ENCODE measurements at regions not wholly inside any gene's neighbourhood (a gene's known extent, or its start where the extent isn't known, plus 50 kb on each side); places are given as distances from the start of the nearest gene placed in this dataset.

DNA sequence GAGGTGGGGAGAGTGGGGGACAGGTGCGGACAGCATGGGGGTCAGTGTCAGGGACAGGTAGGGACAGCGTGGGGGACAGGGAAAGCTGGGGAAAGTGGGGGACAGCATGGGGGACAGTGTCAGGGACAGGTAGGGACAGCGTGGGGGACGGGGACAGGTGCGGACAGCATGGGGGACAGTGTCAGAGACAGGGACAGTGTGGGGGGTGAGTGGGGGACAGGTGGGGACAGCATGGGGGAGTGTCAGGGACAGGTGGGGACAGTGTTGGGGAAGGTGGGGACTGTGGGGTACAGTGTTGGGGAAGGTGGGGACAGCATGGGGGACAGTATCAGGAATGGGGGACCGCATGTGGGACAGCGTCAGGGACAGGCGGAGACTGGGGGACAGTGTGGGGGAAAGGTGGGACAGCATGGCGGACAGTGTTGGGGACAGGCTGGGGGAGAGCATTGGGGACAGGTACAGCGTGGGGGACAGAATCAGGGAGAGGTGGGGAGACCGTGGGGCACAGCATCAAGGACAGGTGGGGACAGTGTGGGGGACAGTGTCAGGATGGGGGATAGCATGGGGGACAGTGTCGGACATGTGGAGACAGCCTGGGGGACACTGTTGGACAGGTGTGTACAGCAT is 96.1 kb downstream of the TMEM121 start:
- TF ChIP-seq, protein P1, sequence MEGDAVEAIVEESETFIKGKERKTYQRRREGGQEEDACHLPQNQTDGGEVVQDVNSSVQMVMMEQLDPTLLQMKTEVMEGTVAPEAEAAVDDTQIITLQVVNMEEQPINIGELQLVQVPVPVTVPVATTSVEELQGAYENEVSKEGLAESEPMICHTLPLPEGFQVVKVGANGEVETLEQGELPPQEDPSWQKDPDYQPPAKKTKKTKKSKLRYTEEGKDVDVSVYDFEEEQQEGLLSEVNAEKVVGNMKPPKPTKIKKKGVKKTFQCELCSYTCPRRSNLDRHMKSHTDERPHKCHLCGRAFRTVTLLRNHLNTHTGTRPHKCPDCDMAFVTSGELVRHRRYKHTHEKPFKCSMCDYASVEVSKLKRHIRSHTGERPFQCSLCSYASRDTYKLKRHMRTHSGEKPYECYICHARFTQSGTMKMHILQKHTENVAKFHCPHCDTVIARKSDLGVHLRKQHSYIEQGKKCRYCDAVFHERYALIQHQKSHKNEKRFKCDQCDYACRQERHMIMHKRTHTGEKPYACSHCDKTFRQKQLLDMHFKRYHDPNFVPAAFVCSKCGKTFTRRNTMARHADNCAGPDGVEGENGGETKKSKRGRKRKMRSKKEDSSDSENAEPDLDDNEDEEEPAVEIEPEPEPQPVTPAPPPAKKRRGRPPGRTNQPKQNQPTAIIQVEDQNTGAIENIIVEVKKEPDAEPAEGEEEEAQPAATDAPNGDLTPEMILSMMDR (IDR thresholded peaks at IDR 0.05; ENCODE audit: extremely low read depth in 1 of 2, insufficient read depth in 1 of 2, low read depth in 1 of 2, low read length in 2 of 2), result no peak
- no peak for TF ChIP-seq POLR2AphosphoS5 (IDR thresholded peaks at IDR 0.05; ENCODE audit: insufficient read depth, low read depth, low read length)

Measured in endothelial cell of umbilical vein (primary cell).